H1 (cell line): ENCODE measurements at regions not wholly inside any gene's neighbourhood (a gene's known extent, or its start where the extent isn't known, plus 50 kb on each side); places are given as distances from the start of the nearest gene placed in this dataset.

Source experiments
- KDM1A ChIP-seq: fragments of 200-600, 300-600 bp; sonication (generic); IDR thresholded peaks from 2 replicates; pipeline ENCODE4 v1.7.1; 2016; ENCODE audit warnings: mild to moderate bottlenecking, low read length, borderline replicate concordance
- ZNF274 ChIP-seq: IDR thresholded peaks from 2 replicates; pipeline ENCODE4 v1.7.0; 2012; ENCODE audit warnings: low read length, borderline replicate concordance; ENCODE audit errors: extremely low read depth

DNA sequence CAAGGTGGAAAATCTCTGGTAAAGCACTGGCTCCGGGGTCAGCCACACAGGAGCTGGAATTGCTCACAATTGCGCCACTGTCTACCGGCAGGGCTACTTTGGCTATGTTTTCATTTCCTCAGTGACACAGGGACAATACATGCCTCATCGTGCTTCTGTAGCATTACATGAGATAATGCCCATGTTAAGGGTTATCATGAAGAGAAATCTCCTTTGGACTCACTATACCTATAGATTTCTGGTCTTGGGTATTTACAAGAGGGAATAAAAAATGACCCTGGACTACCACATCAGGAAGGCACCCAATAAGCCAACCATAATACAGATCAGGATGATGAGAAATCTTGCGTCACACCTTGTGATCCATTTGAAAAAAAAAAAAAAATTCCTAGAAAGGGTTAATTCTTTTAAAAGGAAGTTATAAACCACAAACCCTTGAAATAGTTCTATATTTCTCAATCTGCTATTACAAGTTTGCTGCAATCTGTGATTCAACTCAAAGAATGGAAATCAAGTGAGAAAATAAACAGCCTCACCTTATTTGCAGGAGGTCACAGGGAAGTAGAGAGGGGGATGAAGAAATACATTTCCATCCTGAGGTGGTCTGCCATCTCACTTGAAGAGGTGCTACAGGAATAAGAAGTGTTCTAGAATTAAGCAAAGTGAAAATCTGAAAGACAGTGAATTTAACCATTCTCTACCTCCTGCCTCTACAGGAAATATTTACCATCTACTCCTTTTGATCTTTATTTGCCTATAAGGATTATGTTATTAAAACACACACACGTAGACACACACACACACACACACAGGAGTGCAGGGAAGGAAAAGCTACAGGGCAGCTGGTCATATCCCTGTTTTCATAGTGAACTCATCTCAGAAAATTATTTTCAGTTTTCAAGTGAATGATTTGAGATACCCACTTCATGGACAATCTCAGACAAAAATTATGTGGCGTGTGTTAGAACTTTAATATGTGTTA is 231.3 kb upstream of the CELF2 start (continued):
- no peak for TF ChIP-seq KDM1A
- no peak for TF ChIP-seq ZNF274
